ENCODE measurements at regions not wholly inside any gene's neighbourhood (a gene's known extent, or its start where the extent isn't known, plus 50 kb on each side); places are given as distances from the start of the nearest gene placed in this dataset.
"Not testable (repeated sequence)": the region's sequence is repeated elsewhere in the genome, so short reads cannot be mapped to it uniquely, and the experiment has no call there.

DNA sequence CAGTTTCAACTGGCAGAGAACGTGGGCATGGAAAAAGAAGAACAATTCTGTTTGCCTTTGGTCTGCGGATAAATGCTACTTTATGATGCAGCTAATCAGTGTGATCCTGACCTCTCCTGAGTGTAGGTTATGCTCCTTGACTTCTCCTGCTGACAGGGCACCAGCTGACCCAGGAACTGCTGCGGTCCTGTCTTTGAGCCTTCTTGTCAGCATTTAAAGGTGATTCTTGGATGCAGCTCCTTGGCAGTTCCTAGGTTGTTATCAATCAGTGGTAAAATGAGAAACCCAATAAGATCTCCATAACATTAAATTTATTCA, 150.3 kb upstream of the FGF10 start:
- no peak for DNase-seq (ENCODE audit: low read depth)
- no peak for TF ChIP-seq CTCF (conservative IDR thresholded peaks at IDR 0.05; ENCODE audit: low read depth, low read length)
- H3K4me3 ChIP-seq (ENCODE audit: low read depth, low read length): no peak overlapping the region

- no peak overlapping the region for H3K4me3 ChIP-seq (ENCODE audit: low read depth, low read length)
- TF ChIP-seq CTCF (conservative IDR thresholded peaks at IDR 0.05; ENCODE audit: low read depth, low read length): no peak
- no peak for DNase-seq (ENCODE audit: low read depth)
Observed at GRCh38 chr5:44538797-44539601, 149.8 kb upstream of the FGF10 start.

DNA sequence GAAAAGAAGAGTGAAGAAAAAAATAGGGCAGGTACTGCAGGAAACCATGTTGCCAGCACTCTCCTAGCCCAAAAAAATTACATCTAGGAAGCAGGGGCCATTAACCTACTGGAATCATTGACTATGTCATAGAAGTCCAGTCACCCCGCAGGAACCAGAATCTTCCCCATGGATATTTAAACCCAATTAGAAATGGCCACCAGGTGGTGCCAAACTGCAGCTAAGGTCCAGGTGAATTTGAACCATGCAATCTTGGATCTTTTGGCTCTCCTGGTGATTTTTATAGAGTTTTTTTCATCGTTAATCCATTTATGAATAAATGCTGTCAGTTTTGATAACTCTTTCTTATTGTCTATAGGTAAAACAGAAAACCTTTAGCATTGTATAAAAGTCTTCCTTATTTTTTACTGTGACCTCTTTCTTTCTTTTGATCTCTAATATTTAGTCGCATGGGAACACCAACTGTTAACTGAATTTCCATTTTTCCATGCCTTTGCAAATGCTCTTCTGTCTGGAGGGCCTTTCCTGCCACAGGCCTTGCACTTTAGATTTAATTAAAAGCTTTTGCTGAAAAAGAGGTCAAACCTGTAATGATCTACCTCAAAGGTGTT, 147.5 kb upstream of the FGF10 start:
- TF ChIP-seq CTCF (conservative IDR thresholded peaks at IDR 0.05; ENCODE audit: low read depth, low read length): peak; percentile 88
- H3K4me3 ChIP-seq (ENCODE audit: low read depth, low read length): no peak overlapping the region
- peak; percentile 2 for DNase-seq (ENCODE audit: low read depth)

GRCh38 chr5:44535621-44536020, 146.4 kb upstream of the FGF10 start:
- no peak for TF ChIP-seq CTCF (conservative IDR thresholded peaks at IDR 0.05; ENCODE audit: low read depth, low read length)

DNA sequence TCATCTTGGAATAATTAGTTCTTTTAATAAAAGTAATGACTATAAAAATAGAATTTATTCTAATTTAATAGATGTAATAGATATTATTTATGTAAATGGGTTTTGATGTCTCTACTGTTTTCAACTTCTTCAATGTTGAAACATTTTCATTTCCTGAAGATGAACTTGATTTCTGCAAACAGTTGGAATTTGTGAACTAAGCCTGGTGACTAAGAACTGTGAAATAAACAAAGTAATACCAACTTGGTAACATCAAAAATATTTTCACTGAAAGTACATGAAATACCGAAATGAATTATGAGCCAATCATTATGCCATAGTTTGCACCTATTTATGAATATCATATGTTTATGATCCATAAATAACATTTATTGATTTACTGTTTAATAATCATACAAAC, 143.8 kb upstream of the FGF10 start:
- no peak for DNase-seq (ENCODE audit: low read depth)
- TF ChIP-seq CTCF (conservative IDR thresholded peaks at IDR 0.05; ENCODE audit: low read depth, low read length): no peak
- no peak overlapping the region for H3K4me3 ChIP-seq (ENCODE audit: low read depth, low read length)

More at GRCh38 chr5:44535621-44536020, 146.4 kb upstream of the FGF10 start:
- H3K4me3 ChIP-seq (ENCODE audit: low read depth, low read length): no peak overlapping the region
- no peak for DNase-seq (ENCODE audit: low read depth)

- H3K4me3 ChIP-seq (ENCODE audit: low read depth, low read length); DNase-seq (ENCODE audit: low read depth): not testable (repeated sequence)
Observed at GRCh38 chr5:44531756-44532155, 142.5 kb upstream of the FGF10 start.

DNA sequence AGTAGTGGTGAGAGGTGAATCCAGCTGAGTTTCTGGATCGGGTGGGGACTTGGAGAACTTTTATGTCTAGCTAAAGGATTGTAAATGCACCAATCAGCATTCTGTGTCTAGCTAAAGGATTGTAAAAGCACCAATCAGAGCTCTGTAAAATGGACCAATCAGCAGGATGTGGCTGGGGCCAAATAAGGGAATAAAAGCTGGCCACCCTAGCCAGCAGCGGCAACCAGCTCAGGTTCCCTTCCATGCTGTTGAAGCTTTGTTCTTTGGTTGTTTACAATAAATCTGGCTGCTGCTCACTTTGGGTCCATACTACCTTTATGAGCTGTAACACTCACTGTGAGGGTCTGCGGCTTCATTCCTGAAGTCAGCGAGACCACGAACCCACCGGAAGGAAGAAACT, 141.6 kb upstream of the FGF10 start:
- not testable (repeated sequence) for H3K4me3 ChIP-seq (ENCODE audit: low read depth, low read length); DNase-seq (ENCODE audit: low read depth)

DNA sequence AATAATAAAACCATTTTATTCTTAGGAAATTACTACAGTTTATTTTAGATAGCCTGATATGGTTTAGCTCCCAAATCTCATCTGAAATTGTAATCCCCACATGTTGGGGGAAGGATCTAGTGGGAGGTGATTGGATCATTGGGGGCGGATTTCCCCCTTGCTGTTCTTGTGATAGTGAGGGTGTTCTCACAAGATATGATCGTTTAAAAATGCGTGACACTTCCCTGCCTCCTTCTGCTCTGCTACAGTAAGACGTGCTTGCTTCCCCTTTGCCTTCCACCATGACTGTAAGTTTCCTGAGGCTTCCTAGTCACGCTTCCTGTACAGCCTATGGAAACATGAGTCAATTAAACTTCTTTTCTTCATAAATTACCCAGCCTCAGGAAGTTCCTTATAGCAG, 122.4 kb upstream of the FGF10 start:
- DNase-seq (ENCODE audit: low read depth): no peak
- TF ChIP-seq CTCF (conservative IDR thresholded peaks at IDR 0.05; ENCODE audit: low read depth, low read length): no peak
- H3K4me3 ChIP-seq (ENCODE audit: low read depth, low read length): no peak overlapping the region

All from epithelial cell of proximal tubule (primary cell).